Erythroblast (primary cell): ENCODE measurements at regions not wholly inside any gene's neighbourhood (a gene's known extent, or its start where the extent isn't known, plus 50 kb on each side); places are given as distances from the start of the nearest gene placed in this dataset.

ENCODE experiments used
- DNase-seq, 2 experiments: peaks; one replicate each; lab custom pipeline; 2025; lab: John Stamatoyannopoulos, UW
- GATA1 ChIP-seq: IDR thresholded peaks from 2 replicates; pipeline ENCODE4 v1.6.1; 2011; ENCODE audit warnings: low read depth, mild to moderate bottlenecking, control low read depth, low read length, moderate library complexity
- POLR2A ChIP-seq: IDR thresholded peaks from 2 replicates; pipeline ENCODE4 v1.6.1; 2011; ENCODE audit warnings: mild to moderate bottlenecking, low read length

DNA sequence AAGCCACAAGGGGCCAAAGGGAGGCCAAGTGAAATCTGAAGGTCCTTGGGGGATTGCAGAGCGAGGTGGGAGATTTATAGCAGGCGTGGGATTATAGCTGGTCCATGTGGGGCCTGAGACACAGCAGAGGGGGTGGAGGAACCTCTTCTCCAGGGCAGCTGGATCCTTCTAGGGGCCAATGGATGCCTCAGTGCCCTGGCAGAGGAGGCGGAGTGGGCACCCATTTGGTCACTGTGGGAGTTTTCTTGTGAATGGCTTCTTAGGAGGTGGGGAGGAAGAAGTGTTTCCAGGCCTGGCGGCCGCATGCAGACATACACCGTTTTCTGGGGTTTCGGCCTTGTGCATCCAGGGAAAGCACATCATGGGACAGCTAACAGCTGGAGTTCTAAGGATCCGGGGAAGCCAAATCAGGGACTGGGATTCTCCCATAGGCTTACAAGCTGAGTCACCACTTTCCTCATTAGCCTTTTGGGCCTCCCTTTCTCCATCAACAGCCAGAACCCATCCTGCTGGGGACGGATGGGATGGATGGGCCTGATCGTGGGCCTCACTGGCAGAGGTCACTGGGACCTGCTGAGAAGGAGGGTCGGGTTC is 76.5 kb downstream of the RHOU start:
- TF ChIP-seq POLR2A: no peak
- TF ChIP-seq GATA1: no peak
- no peak for DNase-seq

DNA sequence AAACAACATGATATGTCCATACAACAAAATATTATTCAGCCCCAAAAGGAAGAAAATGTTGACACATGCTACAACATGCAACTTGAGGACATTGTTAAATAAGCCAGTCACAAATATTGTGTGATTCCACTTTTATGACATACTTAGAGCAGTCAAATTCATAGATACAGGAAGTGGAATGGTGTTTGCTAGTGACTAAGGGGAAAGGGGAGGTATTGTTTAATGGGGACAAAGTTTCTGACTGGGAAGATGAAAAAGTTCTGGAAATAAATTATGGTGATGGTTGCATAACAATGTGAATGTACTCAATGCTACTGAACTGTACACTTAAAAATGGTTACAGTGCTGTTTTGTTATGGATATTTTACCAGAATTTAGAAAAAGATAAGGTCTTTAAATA is 77.7 kb downstream of the RHOU start:
- TF ChIP-seq POLR2A: no peak
- TF ChIP-seq GATA1: no peak
- no peak for DNase-seq

DNA sequence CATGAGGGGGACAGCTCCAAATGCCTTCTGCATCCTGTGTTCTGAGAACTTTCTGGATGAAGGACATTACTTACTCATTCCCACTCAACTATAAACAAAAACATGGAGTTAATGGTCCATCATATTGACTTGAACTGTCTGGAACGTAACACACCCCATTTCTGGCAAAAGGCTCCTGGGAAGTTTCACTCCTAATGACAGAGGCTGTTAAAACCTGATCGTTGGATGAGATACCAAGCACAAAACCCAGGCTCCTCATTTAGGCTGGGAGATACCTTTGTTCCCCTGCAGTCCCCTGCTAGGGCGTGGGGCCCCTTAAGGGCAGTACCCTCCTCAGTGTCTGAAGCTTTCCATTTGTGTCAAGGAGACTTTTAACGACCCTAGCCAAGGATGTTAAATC is 78.9 kb downstream of the RHOU start:
- no peak for TF ChIP-seq GATA1
- no peak for DNase-seq

DNA sequence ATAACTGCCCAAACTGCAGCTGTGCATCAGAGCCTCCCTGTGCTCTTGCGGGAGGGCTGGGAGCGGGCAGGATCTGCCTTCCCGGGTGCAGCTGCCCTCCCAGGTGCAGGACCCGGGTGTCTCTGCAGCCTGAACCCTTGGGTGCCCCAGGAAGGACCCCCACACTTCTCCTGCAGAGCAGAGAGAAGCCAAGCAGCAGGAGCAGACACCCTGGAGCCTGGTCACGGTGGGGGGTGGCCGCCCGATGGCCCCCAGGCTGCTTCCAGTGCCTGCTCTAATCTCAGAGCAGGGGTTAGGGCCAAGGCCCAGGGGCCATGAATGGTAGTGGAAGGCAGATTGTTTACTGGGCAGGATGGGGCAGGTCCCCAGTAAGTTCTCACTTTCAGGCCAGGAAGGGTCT is 83.0 kb downstream of the RHOU start:
- TF ChIP-seq POLR2A (no peak), GATA1 (no peak)
- DNase-seq: no peak

DNA sequence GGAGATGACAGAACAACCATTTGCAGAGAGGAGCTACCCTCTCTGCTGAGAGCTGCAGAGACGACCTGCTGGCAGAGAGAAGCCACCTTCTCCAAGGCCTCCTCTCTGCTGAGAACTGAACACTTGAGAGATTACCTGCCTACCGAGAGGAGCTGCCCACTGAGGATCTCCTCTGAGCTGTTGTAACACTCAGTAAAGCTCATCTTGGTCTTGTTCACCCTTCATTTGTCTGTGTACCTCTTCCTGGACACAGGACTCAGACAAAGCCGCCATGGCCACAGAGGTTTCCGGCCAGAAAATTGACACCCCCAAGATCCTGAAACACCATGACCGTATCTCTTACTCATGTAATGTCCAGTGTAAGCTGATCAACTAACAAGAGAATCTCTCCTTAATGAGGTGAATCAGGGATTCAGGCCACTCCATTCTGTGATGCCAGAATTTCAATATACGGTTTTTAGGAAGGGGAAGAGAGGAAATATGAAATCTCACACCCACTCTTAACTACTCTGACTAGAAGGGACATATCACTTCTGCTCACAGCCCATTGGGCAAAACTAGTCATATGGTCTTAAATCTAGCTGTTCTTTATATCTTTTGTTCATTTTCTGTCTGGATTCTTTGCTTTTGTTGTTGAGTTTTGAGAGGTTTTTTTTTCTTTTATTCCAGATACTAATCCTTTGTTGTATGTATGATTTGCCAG is 83.8 kb downstream of the RHOU start:
- no peak for DNase-seq
- no peak for TF ChIP-seq POLR2A
- TF ChIP-seq GATA1: no peak

DNA sequence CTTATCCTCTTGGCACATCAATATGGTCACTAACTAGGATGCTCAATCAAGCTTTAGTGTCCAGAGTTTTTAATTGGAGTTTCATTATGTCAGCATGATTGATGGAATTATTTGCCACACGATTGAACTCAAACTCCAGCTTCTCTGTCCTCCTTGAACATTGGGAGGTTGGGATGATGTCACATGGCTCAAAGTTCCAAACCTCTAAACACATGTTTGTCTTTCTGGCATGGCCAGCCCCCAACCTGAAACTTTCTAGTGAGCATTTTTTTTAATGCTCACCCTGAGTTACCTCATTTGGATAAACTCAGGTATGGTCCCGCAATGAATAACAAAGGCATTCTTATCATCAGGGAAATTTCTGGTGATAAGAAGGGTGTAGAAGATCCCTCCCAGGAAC is 86.0 kb downstream of the RHOU start:
- DNase-seq: no peak

DNA sequence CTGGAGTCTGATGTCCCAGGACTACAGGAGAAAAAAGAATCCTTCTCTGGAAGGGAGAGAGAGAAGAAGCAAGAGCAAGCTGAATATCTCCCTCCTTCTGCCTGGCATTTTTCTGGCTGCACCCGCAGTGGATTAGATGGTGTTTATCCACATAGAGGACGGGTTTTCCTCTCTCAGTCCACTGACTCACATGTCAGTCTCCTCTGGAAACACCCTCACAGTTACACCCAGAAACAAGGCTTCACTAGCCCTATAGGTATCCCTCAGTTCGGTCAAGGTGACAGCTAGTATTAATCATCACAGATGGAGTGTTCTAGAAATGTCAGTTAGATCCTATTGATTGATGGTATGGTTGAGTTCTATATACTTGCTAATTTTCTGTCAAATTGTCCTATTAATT is 87.9 kb downstream of the RHOU start:
- DNase-seq: no peak

More for the DNA sequence above, 86.0 kb downstream of the RHOU start:
- no peak for TF ChIP-seq POLR2A
- no peak for TF ChIP-seq GATA1

DNA sequence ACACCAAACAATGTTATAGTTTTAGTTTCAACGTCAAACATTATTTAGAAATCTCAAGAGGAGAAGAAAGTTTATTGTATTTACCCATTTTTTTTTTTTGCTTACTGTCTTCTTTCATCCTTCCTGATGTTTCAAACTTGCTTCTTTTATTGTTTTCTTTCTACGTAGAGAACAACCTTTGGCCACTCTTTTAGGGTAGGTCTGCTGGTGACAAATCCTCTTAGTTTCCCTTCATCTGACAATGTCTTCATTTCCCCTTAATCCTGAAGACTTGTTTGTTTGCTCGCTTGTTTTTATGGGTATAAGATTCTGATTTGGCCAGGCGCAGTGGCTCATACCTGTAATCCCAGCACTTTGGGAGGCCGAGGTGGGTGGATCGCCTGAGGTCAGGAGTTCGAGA is 89.1 kb downstream of the RHOU start:
- DNase-seq: no peak
- TF ChIP-seq POLR2A (no peak), GATA1 (no peak)

More for the DNA sequence above, 87.9 kb downstream of the RHOU start:
- no peak for TF ChIP-seq GATA1

DNA sequence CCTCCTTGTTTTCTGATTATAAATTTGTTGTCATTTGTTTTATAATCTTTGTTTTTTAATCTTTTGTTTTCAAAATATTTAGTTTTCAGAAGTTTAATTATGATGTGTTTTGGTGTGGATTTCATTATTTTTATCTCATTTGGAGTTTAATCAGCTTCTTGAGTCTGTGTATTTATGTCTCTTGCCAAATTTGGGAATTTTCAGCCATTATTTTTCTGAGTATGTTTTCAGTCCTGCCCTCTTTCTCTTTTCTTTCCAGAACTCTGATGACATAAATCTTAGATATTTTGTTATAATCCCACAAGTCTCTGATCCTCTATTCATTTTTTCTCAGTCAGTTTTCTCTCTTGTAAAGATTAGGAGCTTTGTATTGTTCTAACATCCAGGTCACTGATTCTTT is 89.8 kb downstream of the RHOU start:
- TF ChIP-seq POLR2A (no peak), GATA1 (no peak)
- no peak for DNase-seq

DNA sequence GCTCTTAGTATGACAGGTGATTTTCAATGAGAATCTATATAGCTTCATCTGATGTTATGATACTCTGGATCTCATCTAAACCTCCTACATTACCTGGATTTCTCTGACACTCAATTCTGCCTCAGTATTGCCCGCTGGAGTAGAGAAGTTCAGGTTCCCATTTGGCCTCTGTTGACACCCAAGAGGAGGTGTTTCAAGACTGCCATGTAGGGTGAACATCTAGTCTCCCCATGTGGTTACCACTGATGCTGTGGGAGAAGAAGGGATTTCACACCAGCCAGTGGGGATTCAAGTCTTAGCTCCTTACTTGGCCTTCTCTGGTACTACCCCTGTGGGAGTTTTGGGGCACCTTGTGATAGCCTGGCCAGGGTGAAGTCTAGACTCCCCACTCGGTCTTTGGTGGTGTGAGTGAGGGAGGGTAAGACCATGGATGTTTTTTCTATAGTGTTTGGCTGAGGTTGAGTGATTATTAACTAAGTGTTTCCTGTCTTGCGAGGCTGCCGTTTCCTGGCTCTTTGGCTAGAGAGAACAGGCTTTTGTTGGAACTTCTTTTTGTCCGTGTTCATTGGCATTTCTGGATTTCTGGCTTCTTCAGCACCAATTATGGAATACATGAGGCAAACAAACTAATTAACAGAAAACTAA is 90.7 kb downstream of the RHOU start:
- DNase-seq: no peak
- TF ChIP-seq POLR2A: no peak
- TF ChIP-seq GATA1: no peak

DNA sequence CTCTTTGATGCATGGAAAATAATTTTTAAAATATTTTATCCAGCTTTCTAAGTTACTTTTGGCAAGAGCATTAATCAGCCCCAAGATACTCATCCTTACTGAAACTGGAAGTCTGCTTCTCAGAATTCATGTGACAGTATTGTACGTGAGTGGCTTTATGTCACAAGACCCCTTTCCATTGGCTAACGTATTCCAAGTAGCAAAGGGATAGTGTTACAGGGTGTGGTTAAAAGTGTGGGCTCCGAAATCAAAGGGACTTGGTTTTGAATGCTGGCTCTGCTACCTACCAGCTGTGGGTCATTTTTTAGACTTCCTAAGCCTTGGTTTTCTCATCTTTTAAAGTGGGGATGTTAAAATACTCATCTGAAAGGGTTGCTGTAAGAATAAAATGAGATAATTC is 91.7 kb downstream of the RHOU start:
- no peak for TF ChIP-seq POLR2A
- no peak for TF ChIP-seq GATA1
- no peak for DNase-seq

DNA sequence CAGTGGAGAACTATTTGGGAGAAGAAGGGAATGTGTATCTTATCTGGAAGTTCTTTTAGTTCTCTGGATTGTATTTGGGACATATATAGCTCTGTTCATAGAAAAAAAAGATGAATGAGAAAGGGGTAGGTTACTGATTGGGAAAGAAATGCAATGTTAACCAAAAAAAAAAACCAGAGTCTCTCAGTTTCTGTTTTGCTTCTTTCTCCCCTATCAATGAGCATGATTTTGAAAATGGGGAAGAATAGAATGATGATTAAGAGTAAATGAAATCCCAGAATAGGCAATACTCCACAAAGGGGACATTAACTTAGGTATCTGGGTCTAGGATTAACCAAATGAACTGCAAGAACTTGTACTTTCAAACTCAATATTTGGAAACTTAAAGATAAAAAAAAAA is 92.9 kb downstream of the RHOU start:
- no peak for TF ChIP-seq POLR2A
- TF ChIP-seq GATA1: no peak
- DNase-seq: no peak

DNA sequence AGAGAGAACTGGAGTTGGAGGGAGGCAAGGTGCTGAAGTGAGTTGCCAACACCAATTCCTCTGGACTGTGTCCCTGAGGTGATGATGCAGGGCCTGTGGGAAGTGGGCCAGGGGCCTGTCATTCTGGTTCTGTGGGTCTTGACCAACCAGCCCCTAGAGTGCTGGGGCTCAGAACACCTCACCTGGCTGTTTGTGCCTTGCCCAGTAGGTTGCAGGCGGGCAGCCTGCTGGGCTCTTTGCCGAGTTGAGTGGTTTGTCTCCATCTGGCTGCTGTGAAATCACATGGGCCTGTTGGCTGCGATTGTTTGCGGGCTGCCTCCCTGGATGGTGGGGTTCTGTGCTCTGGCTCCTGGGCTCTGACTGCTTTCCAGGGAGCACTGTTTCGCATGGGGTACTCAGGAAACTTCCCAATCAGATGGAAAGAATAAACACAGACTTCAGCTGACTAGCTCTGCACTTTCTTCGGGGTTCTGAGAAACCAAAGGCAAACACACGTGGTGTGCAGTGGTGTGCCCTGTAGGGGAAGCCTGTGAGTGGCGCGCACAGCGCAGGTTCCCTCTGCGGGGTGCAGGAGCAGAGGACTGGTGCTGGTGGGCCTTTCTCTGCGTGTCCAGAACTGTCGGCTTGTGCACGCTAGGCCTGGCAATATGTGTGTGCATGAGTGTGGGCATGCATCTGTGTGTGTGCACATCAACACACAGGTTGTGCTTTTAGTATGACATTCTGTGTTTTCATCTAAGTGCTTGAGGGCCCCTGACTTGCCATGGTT is 95.1 kb downstream of the RHOU start:
- TF ChIP-seq POLR2A (no peak), GATA1 (no peak)
- DNase-seq: no peak

DNA sequence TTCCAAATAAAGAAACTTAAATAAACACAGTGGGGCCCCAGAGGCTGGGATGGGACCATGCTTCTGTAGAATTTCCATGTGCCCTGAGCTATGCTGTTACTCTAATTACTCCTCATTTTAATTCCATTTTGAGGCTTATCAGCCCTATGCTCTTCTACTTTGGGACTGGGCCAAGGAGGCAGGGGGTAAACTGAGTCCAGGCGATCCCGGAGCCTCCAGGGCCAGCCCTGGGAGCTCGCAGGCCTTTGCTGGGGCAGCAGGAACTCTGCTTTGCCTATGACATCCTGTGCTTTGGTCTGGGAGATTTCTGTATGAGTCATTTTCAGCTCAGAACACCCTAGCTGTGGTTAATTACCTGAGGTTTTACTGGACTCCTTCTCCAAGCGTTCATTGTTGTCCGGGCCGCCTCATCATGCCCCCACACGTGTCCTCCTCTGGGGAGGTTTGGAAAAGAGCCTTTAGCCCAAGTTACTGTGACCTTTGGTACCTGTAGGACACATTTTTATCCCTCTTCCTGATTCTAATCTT is 95.7 kb downstream of the RHOU start:
- DNase-seq: no peak
- TF ChIP-seq POLR2A: no peak
